ENCODE measurements at regions not wholly inside any gene's neighbourhood (a gene's known extent, or its start where the extent isn't known, plus 50 kb on each side); places are given as distances from the start of the nearest gene placed in this dataset.

- TF ChIP-seq CREB5 (CRISPR knock-in tag; IDR thresholded peaks at IDR 0.05; ENCODE audit: low read depth) (no peak), ZFP3 (CRISPR knock-in tag; IDR thresholded peaks at IDR 0.05) (no peak), ARNTL (CRISPR knock-in tag; IDR thresholded peaks at IDR 0.05; ENCODE audit: borderline replicate concordance, low read depth) (no peak), PATZ1 (CRISPR knock-in tag; IDR thresholded peaks at IDR 0.05; ENCODE audit: borderline replicate concordance) (no peak)
These were observed 59.3 kb upstream of the RPS6KA2 start for GRCh38 chr6:166686317-166686716.

Measured in SK-N-SH treated with all-trans-retinoic acid at 6 μM for 48 hours (cell line).